ENCODE measurements at regions not wholly inside any gene's neighbourhood (a gene's known extent, or its start where the extent isn't known, plus 50 kb on each side); places are given as distances from the start of the nearest gene placed in this dataset.

DNA sequence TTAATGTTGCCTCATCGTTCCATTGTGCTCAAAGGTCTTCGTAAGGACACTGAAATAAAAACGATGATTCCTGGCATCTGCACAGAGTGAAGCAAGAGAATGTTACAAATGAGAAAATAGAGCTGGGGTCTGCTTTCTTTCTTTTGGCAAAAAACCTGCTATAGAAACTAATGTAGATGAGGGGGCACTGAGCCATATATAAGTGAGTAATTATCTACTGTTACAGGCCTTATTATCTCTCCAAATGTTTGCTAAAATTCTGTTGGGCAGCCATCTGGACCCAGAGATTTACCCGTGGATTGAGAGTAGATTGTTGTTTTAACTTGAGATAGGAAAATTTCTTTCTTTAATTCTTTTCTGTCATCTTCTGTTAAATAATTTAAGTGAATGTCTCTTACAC is 472.5 kb upstream of the PIK3C3 start:
- H3K9ac ChIP-seq (ENCODE audit: low read depth in 1 of 2, low read length in 2 of 2): no peak overlapping the region
- no peaks in the 10 kb centered on the region for H3K4me1 ChIP-seq (ENCODE audit: control insufficient read depth in 4 of 4, insufficient read depth in 4 of 4, low read length in 3 of 4)
- no peaks in the 10 kb centered on the region for H3K9me3 ChIP-seq (ENCODE audit: control insufficient read depth in 4 of 4, low read length in 3 of 4)
- H3K36me3 ChIP-seq (ENCODE audit: control insufficient read depth in 4 of 4, insufficient read depth in 3 of 4, low read depth in 1 of 4, low read length in 3 of 4): no peaks in the 10 kb centered on the region
- TF ChIP-seq RXRA (IDR thresholded peaks at IDR 0.05): no peak
- TF ChIP-seq, protein P1, sequence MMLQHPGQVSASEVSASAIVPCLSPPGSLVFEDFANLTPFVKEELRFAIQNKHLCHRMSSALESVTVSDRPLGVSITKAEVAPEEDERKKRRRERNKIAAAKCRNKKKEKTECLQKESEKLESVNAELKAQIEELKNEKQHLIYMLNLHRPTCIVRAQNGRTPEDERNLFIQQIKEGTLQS (IDR thresholded peaks at IDR 0.05): no peak
- no peak for TF ChIP-seq TAF1 (conservative IDR thresholded peaks at IDR 0.05)
- TF ChIP-seq, protein P2, sequence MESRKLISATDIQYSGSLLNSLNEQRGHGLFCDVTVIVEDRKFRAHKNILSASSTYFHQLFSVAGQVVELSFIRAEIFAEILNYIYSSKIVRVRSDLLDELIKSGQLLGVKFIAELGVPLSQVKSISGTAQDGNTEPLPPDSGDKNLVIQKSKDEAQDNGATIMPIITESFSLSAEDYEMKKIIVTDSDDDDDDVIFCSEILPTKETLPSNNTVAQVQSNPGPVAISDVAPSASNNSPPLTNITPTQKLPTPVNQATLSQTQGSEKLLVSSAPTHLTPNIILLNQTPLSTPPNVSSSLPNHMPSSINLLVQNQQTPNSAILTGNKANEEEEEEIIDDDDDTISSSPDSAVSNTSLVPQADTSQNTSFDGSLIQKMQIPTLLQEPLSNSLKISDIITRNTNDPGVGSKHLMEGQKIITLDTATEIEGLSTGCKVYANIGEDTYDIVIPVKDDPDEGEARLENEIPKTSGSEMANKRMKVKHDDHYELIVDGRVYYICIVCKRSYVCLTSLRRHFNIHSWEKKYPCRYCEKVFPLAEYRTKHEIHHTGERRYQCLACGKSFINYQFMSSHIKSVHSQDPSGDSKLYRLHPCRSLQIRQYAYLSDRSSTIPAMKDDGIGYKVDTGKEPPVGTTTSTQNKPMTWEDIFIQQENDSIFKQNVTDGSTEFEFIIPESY (IDR thresholded peaks at IDR 0.05): no peak
- TF ChIP-seq YY1 (IDR thresholded peaks at IDR 0.05): no peak
- no peak for TF ChIP-seq HNF4A (conservative IDR thresholded peaks at IDR 0.05)
- TF ChIP-seq HNF4G (IDR thresholded peaks at IDR 0.05): no peak
- no peak for TF ChIP-seq JUND (IDR thresholded peaks at IDR 0.05)
- no peak for TF ChIP-seq FOXA1 (IDR thresholded peaks at IDR 0.05)
- TF ChIP-seq, protein P3, sequence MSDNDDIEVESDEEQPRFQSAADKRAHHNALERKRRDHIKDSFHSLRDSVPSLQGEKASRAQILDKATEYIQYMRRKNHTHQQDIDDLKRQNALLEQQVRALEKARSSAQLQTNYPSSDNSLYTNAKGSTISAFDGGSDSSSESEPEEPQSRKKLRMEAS (IDR thresholded peaks at IDR 0.05): no peak
- no peak for TF ChIP-seq RAD21 (IDR thresholded peaks at IDR 0.05)
- no peak for TF ChIP-seq FOXA2 (IDR thresholded peaks at IDR 0.05)
- TF ChIP-seq, protein P4, sequence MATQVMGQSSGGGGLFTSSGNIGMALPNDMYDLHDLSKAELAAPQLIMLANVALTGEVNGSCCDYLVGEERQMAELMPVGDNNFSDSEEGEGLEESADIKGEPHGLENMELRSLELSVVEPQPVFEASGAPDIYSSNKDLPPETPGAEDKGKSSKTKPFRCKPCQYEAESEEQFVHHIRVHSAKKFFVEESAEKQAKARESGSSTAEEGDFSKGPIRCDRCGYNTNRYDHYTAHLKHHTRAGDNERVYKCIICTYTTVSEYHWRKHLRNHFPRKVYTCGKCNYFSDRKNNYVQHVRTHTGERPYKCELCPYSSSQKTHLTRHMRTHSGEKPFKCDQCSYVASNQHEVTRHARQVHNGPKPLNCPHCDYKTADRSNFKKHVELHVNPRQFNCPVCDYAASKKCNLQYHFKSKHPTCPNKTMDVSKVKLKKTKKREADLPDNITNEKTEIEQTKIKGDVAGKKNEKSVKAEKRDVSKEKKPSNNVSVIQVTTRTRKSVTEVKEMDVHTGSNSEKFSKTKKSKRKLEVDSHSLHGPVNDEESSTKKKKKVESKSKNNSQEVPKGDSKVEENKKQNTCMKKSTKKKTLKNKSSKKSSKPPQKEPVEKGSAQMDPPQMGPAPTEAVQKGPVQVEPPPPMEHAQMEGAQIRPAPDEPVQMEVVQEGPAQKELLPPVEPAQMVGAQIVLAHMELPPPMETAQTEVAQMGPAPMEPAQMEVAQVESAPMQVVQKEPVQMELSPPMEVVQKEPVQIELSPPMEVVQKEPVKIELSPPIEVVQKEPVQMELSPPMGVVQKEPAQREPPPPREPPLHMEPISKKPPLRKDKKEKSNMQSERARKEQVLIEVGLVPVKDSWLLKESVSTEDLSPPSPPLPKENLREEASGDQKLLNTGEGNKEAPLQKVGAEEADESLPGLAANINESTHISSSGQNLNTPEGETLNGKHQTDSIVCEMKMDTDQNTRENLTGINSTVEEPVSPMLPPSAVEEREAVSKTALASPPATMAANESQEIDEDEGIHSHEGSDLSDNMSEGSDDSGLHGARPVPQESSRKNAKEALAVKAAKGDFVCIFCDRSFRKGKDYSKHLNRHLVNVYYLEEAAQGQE (IDR thresholded peaks at IDR 0.05): no peak
- TF ChIP-seq EGR1 (IDR thresholded peaks at IDR 0.05; ENCODE audit: low read depth in 2 of 2): no peak
- TF ChIP-seq GABPA (IDR thresholded peaks at IDR 0.05 in 1 of 2, conservative IDR thresholded peaks at IDR 0.05 in 1 of 2): no peak
- TF ChIP-seq SP1 (IDR thresholded peaks at IDR 0.05): no peak
- H3K27me3 ChIP-seq (ENCODE audit: control insufficient read depth in 4 of 4, insufficient read depth in 4 of 4, low read length in 3 of 4): no peaks in the 10 kb centered on the region
- DNase-seq (ENCODE audit: low spot score): no peak
- no peak overlapping the region for H3K4me3 ChIP-seq (ENCODE audit: low read depth in 1 of 3, low read length in 3 of 3)
- WGBS: 76% methylated on average over 4 of the region's 4 CpGs
- H3K27ac ChIP-seq (ENCODE audit: low read depth in 1 of 2, low read length in 2 of 2): no peak overlapping the region

DNA sequence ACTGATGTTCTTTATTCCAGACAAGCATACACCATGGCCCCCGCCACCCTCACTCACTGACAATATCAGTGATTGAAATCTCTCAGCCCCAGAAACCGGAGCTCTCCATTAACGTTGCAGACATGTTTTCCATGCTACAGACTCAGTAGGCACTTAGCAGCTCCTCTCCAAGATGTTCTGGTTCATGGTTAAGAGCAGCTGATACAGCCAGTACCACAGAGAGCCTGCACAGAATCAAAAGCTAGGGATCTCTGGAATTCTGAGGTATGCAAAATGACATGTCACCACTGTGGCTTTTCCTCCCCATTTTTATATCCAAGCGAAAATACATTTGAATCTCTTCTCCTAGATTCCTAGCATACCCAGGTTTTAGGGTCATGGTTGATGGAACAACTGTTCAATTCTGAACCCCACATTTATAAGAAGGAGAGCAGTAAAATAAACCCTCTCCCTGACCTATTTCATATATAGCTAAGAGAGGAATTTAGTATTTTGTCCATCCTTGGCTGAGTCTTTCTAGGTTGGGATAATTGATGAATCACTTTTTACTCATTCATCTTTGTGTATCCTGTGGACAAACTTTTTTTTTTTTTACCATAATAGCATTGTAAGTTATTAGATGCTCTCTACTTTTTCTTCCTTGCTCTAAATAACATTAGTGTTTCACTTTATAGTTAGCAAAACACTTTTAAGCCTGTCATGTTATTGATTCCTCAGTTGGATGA is 488.4 kb upstream of the PIK3C3 start:
- WGBS: 78% methylated on average over 4 of the region's 4 CpGs
- DNase-seq (ENCODE audit: low spot score): no peak
- no peak for TF ChIP-seq FOXA1 (IDR thresholded peaks at IDR 0.05)
- no peak for TF ChIP-seq RXRA (IDR thresholded peaks at IDR 0.05)
- TF ChIP-seq GABPA (IDR thresholded peaks at IDR 0.05 in 1 of 2, conservative IDR thresholded peaks at IDR 0.05 in 1 of 2): no peak
- TF ChIP-seq YY1 (IDR thresholded peaks at IDR 0.05): no peak
- no peak for TF ChIP-seq FOXA2 (IDR thresholded peaks at IDR 0.05)
- TF ChIP-seq, protein P4 (IDR thresholded peaks at IDR 0.05): no peak
- TF ChIP-seq, protein P1 (IDR thresholded peaks at IDR 0.05): no peak
- no peak for TF ChIP-seq HNF4G (IDR thresholded peaks at IDR 0.05)
- no peak for TF ChIP-seq NR2F2 (IDR thresholded peaks at IDR 0.05)
- TF ChIP-seq HNF4A (conservative IDR thresholded peaks at IDR 0.05): no peak
- TF ChIP-seq EGR1 (IDR thresholded peaks at IDR 0.05; ENCODE audit: low read depth in 2 of 2): no peak
- TF ChIP-seq, protein P5, sequence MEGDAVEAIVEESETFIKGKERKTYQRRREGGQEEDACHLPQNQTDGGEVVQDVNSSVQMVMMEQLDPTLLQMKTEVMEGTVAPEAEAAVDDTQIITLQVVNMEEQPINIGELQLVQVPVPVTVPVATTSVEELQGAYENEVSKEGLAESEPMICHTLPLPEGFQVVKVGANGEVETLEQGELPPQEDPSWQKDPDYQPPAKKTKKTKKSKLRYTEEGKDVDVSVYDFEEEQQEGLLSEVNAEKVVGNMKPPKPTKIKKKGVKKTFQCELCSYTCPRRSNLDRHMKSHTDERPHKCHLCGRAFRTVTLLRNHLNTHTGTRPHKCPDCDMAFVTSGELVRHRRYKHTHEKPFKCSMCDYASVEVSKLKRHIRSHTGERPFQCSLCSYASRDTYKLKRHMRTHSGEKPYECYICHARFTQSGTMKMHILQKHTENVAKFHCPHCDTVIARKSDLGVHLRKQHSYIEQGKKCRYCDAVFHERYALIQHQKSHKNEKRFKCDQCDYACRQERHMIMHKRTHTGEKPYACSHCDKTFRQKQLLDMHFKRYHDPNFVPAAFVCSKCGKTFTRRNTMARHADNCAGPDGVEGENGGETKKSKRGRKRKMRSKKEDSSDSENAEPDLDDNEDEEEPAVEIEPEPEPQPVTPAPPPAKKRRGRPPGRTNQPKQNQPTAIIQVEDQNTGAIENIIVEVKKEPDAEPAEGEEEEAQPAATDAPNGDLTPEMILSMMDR (IDR thresholded peaks at IDR 0.05; ENCODE audit: low read depth, low read length, missing input control): no peak
- no peak for TF ChIP-seq TAF1 (conservative IDR thresholded peaks at IDR 0.05)
- no peak for TF ChIP-seq RAD21 (IDR thresholded peaks at IDR 0.05)
- no peak for TF ChIP-seq JUND (IDR thresholded peaks at IDR 0.05)
- TF ChIP-seq, protein P3 (IDR thresholded peaks at IDR 0.05): no peak

More for the DNA sequence above, 488.4 kb upstream of the PIK3C3 start:
- H3K9ac ChIP-seq (ENCODE audit: low read depth in 1 of 2, low read length in 2 of 2): no peak overlapping the region
- no peak overlapping the region for H3K4me3 ChIP-seq (ENCODE audit: low read depth in 1 of 3, low read length in 3 of 3)
- no peaks in the 10 kb centered on the region for H3K9me3 ChIP-seq (ENCODE audit: control insufficient read depth in 4 of 4, low read length in 3 of 4)
- H3K27me3 ChIP-seq (ENCODE audit: control insufficient read depth in 4 of 4, insufficient read depth in 4 of 4, low read length in 3 of 4): peaks cover 0 to 3% (median 0%) of the 10 kb centered on the region in 4 donors
- H3K36me3 ChIP-seq (ENCODE audit: control insufficient read depth in 4 of 4, insufficient read depth in 3 of 4, low read depth in 1 of 4, low read length in 3 of 4): no peaks in the 10 kb centered on the region
- no peaks in the 10 kb centered on the region for H3K4me1 ChIP-seq (ENCODE audit: control insufficient read depth in 4 of 4, insufficient read depth in 4 of 4, low read length in 3 of 4)
- H3K27ac ChIP-seq (ENCODE audit: low read depth in 1 of 2, low read length in 2 of 2): no peak overlapping the region

All from liver (tissue), 8 donors.